D721Med (cell line): ENCODE measurements at regions not wholly inside any gene's neighbourhood (a gene's known extent, or its start where the extent isn't known, plus 50 kb on each side); places are given as distances from the start of the nearest gene placed in this dataset.
"Not testable (repeated sequence)": the region's sequence is repeated elsewhere in the genome, so short reads cannot be mapped to it uniquely, and the experiment has no call there.

Source experiments
- DNase-seq: peaks from one replicate; pipeline ENCODE4 v3.0.0; 2011; ENCODE audit warnings: low spot score; ENCODE audit not compliant: insufficient read length
- FAIRE-seq: peaks from 2 replicates; lab custom pipeline; 2011; peaks lifted over from hg19 to GRCh38; lab: Jason Lieb, UNC
- CTCF ChIP-seq: IDR thresholded peaks from 2 replicates; pipeline ENCODE4 v1.5.1; 2012; ENCODE audit warnings: mild to moderate bottlenecking, control low read depth; ENCODE audit not compliant: insufficient read depth; ENCODE audit errors: missing control alignments

GRCh38 chr18:8989017-8989416 lies 113.5 kb upstream of the NDUFV2 start:
- no peak for TF ChIP-seq CTCF
- FAIRE-seq (no peak), DNase-seq (no peak)

- no peak for FAIRE-seq
- no peak for TF ChIP-seq CTCF
These were observed 112.6 kb upstream of the NDUFV2 start for GRCh38 chr18:8989855-8990254.

GRCh38 chr18:8990276-8991031 lies 112.0 kb upstream of the NDUFV2 start:
- no peak for FAIRE-seq
- no peak for TF ChIP-seq CTCF
- no peak for DNase-seq

More at GRCh38 chr18:8989855-8990254, 112.6 kb upstream of the NDUFV2 start:
- no peak for DNase-seq

- FAIRE-seq (no peak), DNase-seq (no peak)
- TF ChIP-seq CTCF = no peak
These were observed 111.3 kb upstream of the NDUFV2 start for GRCh38 chr18:8991155-8991554.

GRCh38 chr18:8992500-8992899 lies 110.0 kb upstream of the NDUFV2 start:
- DNase-seq, FAIRE-seq: not testable (repeated sequence)

- FAIRE-seq (no peak), DNase-seq (no peak)
- no peak for TF ChIP-seq CTCF
These were observed 107.9 kb upstream of the NDUFV2 start for GRCh38 chr18:8994603-8995002.

- FAIRE-seq (no peak), DNase-seq (no peak)
- no peak for TF ChIP-seq CTCF
These were observed 107.4 kb upstream of the NDUFV2 start for GRCh38 chr18:8995096-8995495.
